BJ (cell line): ENCODE measurements at regions not wholly inside any gene's neighbourhood (a gene's known extent, or its start where the extent isn't known, plus 50 kb on each side); places are given as distances from the start of the nearest gene placed in this dataset. TPM values are rescaled to one million over a fixed set of nuclear protein-coding genes. Genes with fewer than 3 reads are reported as not detected.

ENCODE experiments used
- small RNA-seq: library from RNA; depleted of rRNA; stranded (forward); fragments of <200 nt; gene quantifications from one replicate; pipeline ENCODE3, GENCODE V24; 2012; ENCODE audit warnings: low replicate concordance, low read depth; ENCODE audit not compliant: insufficient read length

Small RNAs in the stretch of these regions (small RNA-seq; reads per million reads assigned to genes)
- not detected for gene RNU6-560P
